Activated CD4-positive, CD25-positive, alpha-beta regulatory T cell (primary cell): ENCODE measurements at regions not wholly inside any gene's neighbourhood (a gene's known extent, or its start where the extent isn't known, plus 50 kb on each side); places are given as distances from the start of the nearest gene placed in this dataset.

ENCODE experiments used
- DNase-seq, 4 experiments: peaks; one replicate each; lab custom pipeline; 2025; lab: John Stamatoyannopoulos, UW

- no peak for DNase-seq
Measured at GRCh38 chr13:79812070-79812850, 331.3 kb downstream of the NDFIP2 start.

- DNase-seq = no peak
Measured at GRCh38 chr13:79811170-79811569, 330.2 kb downstream of the NDFIP2 start.

GRCh38 chr13:79810669-79811068 lies 329.7 kb downstream of the NDFIP2 start:
- no peak for DNase-seq

GRCh38 chr13:79810018-79810417 lies 329.1 kb downstream of the NDFIP2 start:
- DNase-seq = no peak

- no peak for DNase-seq
Measured at GRCh38 chr13:79808475-79808874, 327.5 kb downstream of the NDFIP2 start.

GRCh38 chr13:79807554-79807953 lies 326.6 kb downstream of the NDFIP2 start:
- DNase-seq = no peak

GRCh38 chr13:79806821-79807220 lies 325.9 kb downstream of the NDFIP2 start:
- DNase-seq = no peak

- no peak for DNase-seq
Measured at GRCh38 chr13:79805317-79805716, 324.4 kb downstream of the NDFIP2 start.

- DNase-seq = no peak
Measured at GRCh38 chr13:79803989-79804388, 323.0 kb downstream of the NDFIP2 start.

GRCh38 chr13:79803296-79803695 lies 322.3 kb downstream of the NDFIP2 start:
- DNase-seq = no peak

- no peak for DNase-seq
Measured at GRCh38 chr13:79802389-79803085, 321.6 kb downstream of the NDFIP2 start.

GRCh38 chr13:79799059-79799867 lies 318.3 kb downstream of the NDFIP2 start:
- DNase-seq = no peak

- DNase-seq = no peak
Measured at GRCh38 chr13:79796136-79796535, 315.2 kb downstream of the NDFIP2 start.

- no peak for DNase-seq
Measured at GRCh38 chr13:79794931-79795330, 314.0 kb downstream of the NDFIP2 start.

GRCh38 chr13:79792716-79793115 lies 311.8 kb downstream of the NDFIP2 start:
- DNase-seq = no peak

GRCh38 chr13:79791471-79792042 lies 310.6 kb downstream of the NDFIP2 start:
- DNase-seq = no peak

- no peak for DNase-seq
Measured at GRCh38 chr13:79786176-79786575, 305.2 kb downstream of the NDFIP2 start.

GRCh38 chr13:79782541-79783205 lies 301.7 kb downstream of the NDFIP2 start:
- no peak for DNase-seq

GRCh38 chr13:79781829-79782540 lies 301.0 kb downstream of the NDFIP2 start:
- DNase-seq = no peak

- DNase-seq = no peak
Measured at GRCh38 chr13:79780240-79780639, 299.3 kb downstream of the NDFIP2 start.

GRCh38 chr13:79779761-79780160 lies 298.8 kb downstream of the NDFIP2 start:
- DNase-seq = no peak
